Uterus (tissue), 2 donors: ENCODE measurements at regions not wholly inside any gene's neighbourhood (a gene's known extent, or its start where the extent isn't known, plus 50 kb on each side); places are given as distances from the start of the nearest gene placed in this dataset.

Experiments
- CTCF ChIP-seq, 4 experiments: fragments of 200-600 bp in 2 of 4; fragments of 450-650 bp in 2 of 4; sonication (generic) in 2 of 4; IDR thresholded peaks; one replicate each; pipeline ENCODE4 v1.5.1; 2016 to 2019; ENCODE audit warnings: antibody characterized with exemption in 4 of 4, mild to moderate bottlenecking in 2 of 4, moderate library complexity in 1 of 4
- POLR2A ChIP-seq, 2 donors: fragments of 450-650 bp; IDR thresholded peaks; one replicate each; pipeline ENCODE4 v1.6.1; 2016; ENCODE audit warnings: antibody characterized with exemption in 2 of 2, mild to moderate bottlenecking in 1 of 2, moderate library complexity in 1 of 2

DNA sequence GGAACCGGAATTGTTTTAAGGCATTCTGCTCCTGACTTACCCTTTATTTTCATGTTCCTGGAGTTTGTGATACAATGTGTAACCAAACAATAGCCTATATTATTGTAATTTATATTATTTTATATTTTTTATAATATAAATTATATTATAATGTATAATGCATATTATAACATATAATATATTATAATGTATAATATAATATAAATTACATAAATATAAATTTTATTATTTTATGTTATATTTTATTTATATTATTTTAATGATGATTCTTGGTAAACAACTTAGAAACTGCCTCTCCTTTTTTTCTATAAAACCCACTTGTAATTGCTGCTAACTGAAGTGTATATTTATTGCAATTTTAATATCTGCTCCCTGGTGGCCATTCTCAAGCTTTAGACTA is 629.1 kb downstream of the MMUT start:
- no peak for TF ChIP-seq CTCF (IDR thresholded peaks at IDR 0.05)
- no peak for TF ChIP-seq POLR2A (IDR thresholded peaks at IDR 0.05)
